SU-DHL-6 (cell line): ENCODE measurements at regions not wholly inside any gene's neighbourhood (a gene's known extent, or its start where the extent isn't known, plus 50 kb on each side); places are given as distances from the start of the nearest gene placed in this dataset.

Experiments used
- CTCF ChIP-seq: fragments of 200-600 bp; sonication (generic); IDR thresholded peaks from one replicate; pipeline ENCODE4 v1.5.1; 2017; ENCODE audit warnings: antibody characterized with exemption, mild to moderate bottlenecking, low read length, moderate library complexity; ENCODE audit not compliant: insufficient read depth, poor library complexity, severe bottlenecking
- EZH2phosphoT487 ChIP-seq: fragments of 200-600 bp; sonication (generic), shearing (Covaris generic); conservative IDR thresholded peaks from 2 replicates; pipeline ENCODE4 v1.6.1; 2018; ENCODE audit warnings: mild to moderate bottlenecking, antibody characterized with exemption, low read length, moderate library complexity, mixed read lengths

GRCh38 chr6:137958811-137959565 is 91.9 kb downstream of the TNFAIP3 start:
- TF ChIP-seq CTCF (no peak), EZH2phosphoT487 (no peak)
